Loucy (cell line): ENCODE measurements at regions not wholly inside any gene's neighbourhood (a gene's known extent, or its start where the extent isn't known, plus 50 kb on each side); places are given as distances from the start of the nearest gene placed in this dataset.

ENCODE experiments used
- H2AFZ ChIP-seq: fragments of 200-600 bp; sonication (generic); 2 replicates; pipeline ENCODE4 v1.6.0; 2016; ENCODE audit warnings: antibody characterized with exemption, mild to moderate bottlenecking, low read length, moderate library complexity
- H3F3A ChIP-seq: fragments of 200-600 bp; 2 replicates; pipeline ENCODE4 v1.6.0; 2016; ENCODE audit warnings: antibody characterized with exemption, low read depth, mild to moderate bottlenecking
- H3K27me3 ChIP-seq: fragments of 200-600 bp; sonication (generic); 2 replicates; pipeline ENCODE4 v1.6.1; 2014; ENCODE audit warnings: low read length, mild to moderate bottlenecking; ENCODE audit not compliant: insufficient read depth, poor library complexity, severe bottlenecking
- H3K36me3 ChIP-seq: fragments of 200-600 bp; sonication (generic); 2 replicates; pipeline ENCODE4 v1.6.1; 2016; ENCODE audit warnings: low read length; ENCODE audit not compliant: insufficient read depth
- H3K4me1 ChIP-seq: fragments of 200-600 bp; sonication (generic); 2 replicates; pipeline ENCODE4 v1.5.1; 2014; ENCODE audit warnings: low read length, mild to moderate bottlenecking; ENCODE audit not compliant: insufficient read depth, poor library complexity, severe bottlenecking
- H3K4me2 ChIP-seq: fragments of 200-600 bp; sonication (generic); 2 replicates; pipeline ENCODE4 v1.6.0; 2014; ENCODE audit warnings: antibody characterized with exemption, low read length, low read depth, mild to moderate bottlenecking; ENCODE audit not compliant: poor library complexity, severe bottlenecking
- H3K4me3 ChIP-seq: fragments of 200-600 bp; sonication (generic); 2 replicates; pipeline ENCODE4 v1.5.1; 2014; ENCODE audit warnings: low read length, mild to moderate bottlenecking, mixed read lengths; ENCODE audit not compliant: poor library complexity, severe bottlenecking
- H3K79me2 ChIP-seq: fragments of 200-600 bp; sonication (generic); 2 replicates; pipeline ENCODE4 v1.6.1; 2014; ENCODE audit warnings: low read length; ENCODE audit not compliant: insufficient read depth
- H3K9ac ChIP-seq: fragments of 200-600 bp; sonication (generic); 2 replicates; pipeline ENCODE4 v1.6.0; 2014; ENCODE audit warnings: mild to moderate bottlenecking, low read depth, low read length, moderate library complexity; ENCODE audit not compliant: poor library complexity, severe bottlenecking
- H3K9me2 ChIP-seq: fragments of 200-600 bp; sonication (generic); replicated peaks from 2 replicates; pipeline ENCODE4 v1.6.1; 2016; ENCODE audit warnings: low read depth, low read length, mixed read lengths
- H3K9me3 ChIP-seq: fragments of 200-600 bp; sonication (generic); 2 replicates; pipeline ENCODE4 v1.6.1; 2014; ENCODE audit warnings: mild to moderate bottlenecking, antibody characterized with exemption, low read length, low read depth; ENCODE audit not compliant: insufficient read depth
- H4K20me1 ChIP-seq: fragments of 200-600 bp; sonication (generic); 2 replicates; pipeline ENCODE4 v1.6.0; 2014; ENCODE audit warnings: antibody characterized with exemption, low read length, mild to moderate bottlenecking; ENCODE audit not compliant: insufficient read depth, poor library complexity, severe bottlenecking
- CTCF ChIP-seq: fragments of 200-600 bp; sonication (generic); conservative IDR thresholded peaks from 2 replicates; pipeline ENCODE4 v1.5.1; 2014; ENCODE audit warnings: mild to moderate bottlenecking, antibody characterized with exemption, low read length
- EZH2phosphoT487 ChIP-seq: fragments of 200-600 bp; IDR thresholded peaks from 2 replicates; pipeline ENCODE4 v1.6.1; 2018; ENCODE audit warnings: antibody characterized with exemption, mild to moderate bottlenecking, moderate library complexity, borderline replicate concordance

GRCh38 chr12:125434936-125435443, 369.8 kb downstream of the AACS start:
- TF ChIP-seq EZH2phosphoT487 (no peak), CTCF (no peak)
- H2AFZ ChIP-seq = no peak overlapping the region
- H3K9ac ChIP-seq = no peak overlapping the region
- no peak overlapping the region for H3K4me3 ChIP-seq
- H3K36me3 ChIP-seq = no peaks in the 10 kb centered on the region
- no peaks in the 10 kb centered on the region for H4K20me1 ChIP-seq
- H3K27me3 ChIP-seq = no peaks in the 10 kb centered on the region
- no peak overlapping the region for H3K4me2 ChIP-seq
- peaks cover 5% of the 10 kb centered on the region; the same call in 1 of the 2 replicates for H3K9me3 ChIP-seq
- no peaks in the 10 kb centered on the region for H3K4me1 ChIP-seq
- H3K79me2 ChIP-seq = no peaks in the 10 kb centered on the region
- no peaks in the 10 kb centered on the region for H3K9me2 ChIP-seq
- H3F3A ChIP-seq = no peaks in the 10 kb centered on the region

GRCh38 chr12:125435871-125436270, 370.6 kb downstream of the AACS start:
- H3K79me2 ChIP-seq = no peaks in the 10 kb centered on the region
- no peak overlapping the region for H2AFZ ChIP-seq
- no peak overlapping the region for H3K4me2 ChIP-seq
- TF ChIP-seq CTCF (no peak), EZH2phosphoT487 (no peak)
- no peaks in the 10 kb centered on the region for H3K27me3 ChIP-seq
- H3K4me1 ChIP-seq = no peaks in the 10 kb centered on the region
- H3K36me3 ChIP-seq = no peaks in the 10 kb centered on the region
- H4K20me1 ChIP-seq = no peaks in the 10 kb centered on the region
- no peak overlapping the region for H3K9ac ChIP-seq
- no peak overlapping the region for H3K4me3 ChIP-seq
- H3K9me3 ChIP-seq = peaks cover 5% of the 10 kb centered on the region; the same call in 1 of the 2 replicates
- no peaks in the 10 kb centered on the region for H3F3A ChIP-seq
- H3K9me2 ChIP-seq = no peaks in the 10 kb centered on the region

GRCh38 chr12:125436686-125437085, 371.5 kb downstream of the AACS start:
- Histone ChIP-seq H3K4me3 (no peak overlapping the region), H3K4me2 (no peak overlapping the region), H3K27me3 (no peaks in the 10 kb centered on the region), H3K9ac (no peak overlapping the region), H3F3A (no peaks in the 10 kb centered on the region), H3K79me2 (no peaks in the 10 kb centered on the region), H3K36me3 (no peaks in the 10 kb centered on the region), H3K4me1 (no peaks in the 10 kb centered on the region), H4K20me1 (no peaks in the 10 kb centered on the region), H3K9me3 (peaks cover 5% of the 10 kb centered on the region; the same call in 1 of the 2 replicates), H3K9me2 (no peaks in the 10 kb centered on the region), H2AFZ (no peak overlapping the region)
- TF ChIP-seq EZH2phosphoT487 (no peak), CTCF (no peak)
